H9 (cell line): ENCODE measurements at regions not wholly inside any gene's neighbourhood (a gene's known extent, or its start where the extent isn't known, plus 50 kb on each side); places are given as distances from the start of the nearest gene placed in this dataset.
A peak's percentile ranks its signal among the peaks of the same experiment; 100 is the strongest.

Experiments
- DNase-seq: peaks from one replicate; pipeline ENCODE4 v3.0.0-alpha.2; 2017
- H2AFZ ChIP-seq: one replicate; pipeline ENCODE4 v1.6.1; 2013; ENCODE audit warnings: mild to moderate bottlenecking, low read length, control low read depth, moderate library complexity
- H2AK5ac ChIP-seq: 2 replicates; pipeline ENCODE4 v1.6.1; 2013; ENCODE audit warnings: low read length, control low read depth, mixed read lengths; ENCODE audit not compliant: insufficient read length
- H2BK120ac ChIP-seq: one replicate; pipeline ENCODE4 v1.6.1; 2013; ENCODE audit warnings: low read depth, mild to moderate bottlenecking, low read length, control low read depth, inconsistent platforms; ENCODE audit not compliant: poor library complexity, severe bottlenecking
- H2BK12ac ChIP-seq: 2 replicates; pipeline ENCODE4 v1.6.1; 2013; ENCODE audit warnings: low read length, control low read depth, mixed read lengths, low read depth; ENCODE audit not compliant: insufficient read length
- H2BK15ac ChIP-seq: 2 replicates; pipeline ENCODE4 v1.6.1; 2013; ENCODE audit warnings: low read depth, low read length, control low read depth
- H2BK20ac ChIP-seq: one replicate; pipeline ENCODE4 v1.6.1; 2013; ENCODE audit warnings: low read depth, mild to moderate bottlenecking, low read length, control low read depth, inconsistent platforms; ENCODE audit not compliant: poor library complexity, severe bottlenecking
- H2BK5ac ChIP-seq: 2 replicates; pipeline ENCODE4 v1.6.1; 2013; ENCODE audit warnings: low read length, control low read depth, mixed read lengths; ENCODE audit not compliant: insufficient read length
- H3K14ac ChIP-seq: 2 replicates; pipeline ENCODE4 v1.6.1; 2013; ENCODE audit warnings: low read length, control low read depth; ENCODE audit not compliant: insufficient read depth
- H3K18ac ChIP-seq: 2 replicates; pipeline ENCODE4 v1.6.1; 2013; ENCODE audit warnings: low read depth, mild to moderate bottlenecking, mixed read lengths, low read length, control low read depth; ENCODE audit not compliant: insufficient read length
- H3K23ac ChIP-seq: 2 replicates; pipeline ENCODE4 v1.6.1; 2013; ENCODE audit warnings: low read length, control low read depth, mixed read lengths, low read depth; ENCODE audit not compliant: insufficient read length
- H3K23me2 ChIP-seq: 2 replicates; pipeline ENCODE4 v1.6.1; 2013; ENCODE audit warnings: low read depth, mild to moderate bottlenecking, mixed read lengths, low read length, control low read depth; ENCODE audit not compliant: insufficient read length, poor library complexity, severe bottlenecking
- H3K27ac ChIP-seq: 2 replicates; pipeline ENCODE4 v1.5.1; 2013; ENCODE audit warnings: low read length, control low read depth, mixed read lengths, low read depth; ENCODE audit not compliant: insufficient read length
- H3K27me3 ChIP-seq: 2 replicates; pipeline ENCODE4 v1.6.1; 2013; ENCODE audit warnings: low read length, control low read depth, inconsistent platforms; ENCODE audit not compliant: insufficient read depth
- H3K4ac ChIP-seq: 2 replicates; pipeline ENCODE4 v1.6.1; 2013; ENCODE audit warnings: low read depth, mild to moderate bottlenecking, control low read depth, inconsistent platforms, low read length, moderate library complexity
- H3K4me1 ChIP-seq: 2 replicates; pipeline ENCODE4 v1.6.1; 2013; ENCODE audit warnings: low read length, control low read depth, inconsistent platforms; ENCODE audit not compliant: insufficient read depth
- H3K4me2 ChIP-seq: 2 replicates; pipeline ENCODE4 v1.6.1; 2013; ENCODE audit warnings: low read length, control low read depth, mixed read lengths; ENCODE audit not compliant: insufficient read length, insufficient read depth
- H3K56ac ChIP-seq: 2 replicates; pipeline ENCODE4 v1.6.1; 2013; ENCODE audit warnings: low read depth, mild to moderate bottlenecking, mixed read lengths, low read length, control low read depth; ENCODE audit not compliant: insufficient read length
- H3K79me1 ChIP-seq: 2 replicates; pipeline ENCODE4 v1.6.1; 2013; ENCODE audit warnings: low read depth, mild to moderate bottlenecking, moderate library complexity, low read length, control low read depth, inconsistent platforms; ENCODE audit not compliant: insufficient read depth, poor library complexity, severe bottlenecking
- H3K79me2 ChIP-seq: 2 replicates; pipeline ENCODE4 v1.6.1; 2013; ENCODE audit warnings: low read length, control low read depth, inconsistent platforms; ENCODE audit not compliant: insufficient read depth
- H3K9ac ChIP-seq: 2 replicates; pipeline ENCODE4 v1.6.1; 2013; ENCODE audit warnings: low read length, control low read depth, mixed read lengths; ENCODE audit not compliant: insufficient read length; ENCODE audit errors: extremely low read depth
- H3K9me3 ChIP-seq: one replicate; pipeline ENCODE4 v1.6.1; 2013; ENCODE audit warnings: low read depth, low read length, inconsistent platforms; ENCODE audit not compliant: control insufficient read depth
- H3T11ph ChIP-seq: one replicate; pipeline ENCODE4 v1.6.1; 2013; ENCODE audit warnings: mild to moderate bottlenecking, low read length, control low read depth, inconsistent platforms
- H4K20me1 ChIP-seq: one replicate; pipeline ENCODE4 v1.6.1; 2013; ENCODE audit not compliant: control insufficient read depth, insufficient read length, insufficient read depth
- H4K5ac ChIP-seq: 2 replicates; pipeline ENCODE4 v1.6.1; 2013; ENCODE audit warnings: low read depth, mild to moderate bottlenecking, mixed read lengths, low read length, control low read depth; ENCODE audit not compliant: insufficient read length
- H4K8ac ChIP-seq: replicated peaks from 2 replicates; pipeline ENCODE4 v1.6.1; 2013; ENCODE audit warnings: low read length, control low read depth, mixed read lengths, low read depth; ENCODE audit not compliant: insufficient read length
- H4K91ac ChIP-seq: 2 replicates; pipeline ENCODE4 v1.6.1; 2013; ENCODE audit warnings: low read depth, mild to moderate bottlenecking, moderate library complexity, mixed read lengths, low read length, control low read depth; ENCODE audit not compliant: insufficient read length
- H3K27ac Mint-ChIP-seq, 3 experiments: 2 replicates in 2 of 3; 3 replicates in 1 of 3; pipeline ENCODE4 v1.8.0; 2020 to 2021; ENCODE audit warnings: mixed read lengths in 3 of 3, mild to moderate bottlenecking in 1 of 3, moderate library complexity in 1 of 3
- H3K27me3 Mint-ChIP-seq: 2 replicates; pipeline ENCODE4 v1.8.0; 2021; ENCODE audit warnings: low read depth, mild to moderate bottlenecking, moderate library complexity, mixed read lengths
- H3K36me3 Mint-ChIP-seq, 3 experiments: 2 replicates in 2 of 3; 3 replicates in 1 of 3; pipeline ENCODE4 v1.8.0; 2020 to 2021; ENCODE audit warnings: low read depth in 3 of 3, mixed read lengths in 3 of 3; ENCODE audit not compliant: insufficient read depth in 1 of 3
- H3K4me1 Mint-ChIP-seq, 2 experiments: 2 replicates each; pipeline ENCODE4 v1.8.0; 2020; ENCODE audit warnings: mixed read lengths in 2 of 2
- H3K4me3 Mint-ChIP-seq, 2 experiments: 2 replicates in 1 of 2; 3 replicates in 1 of 2; pipeline ENCODE4 v1.8.0; 2020 to 2021; ENCODE audit warnings: mild to moderate bottlenecking in 2 of 2, mixed read lengths in 2 of 2, moderate library complexity in 1 of 2
- H3K9me3 Mint-ChIP-seq, 2 experiments: 2 replicates in 1 of 2; 3 replicates in 1 of 2; pipeline ENCODE4 v1.8.0; 2020; ENCODE audit warnings: mild to moderate bottlenecking in 2 of 2, mixed read lengths in 2 of 2, moderate library complexity in 1 of 2
- CTCF ChIP-seq: fragments of 200-600 bp; sonication (generic); conservative IDR thresholded peaks from 3 replicates; pipeline ENCODE4 v1.8.0; 2021; ENCODE audit warnings: antibody characterized with exemption, mild to moderate bottlenecking
- WGBS: extraction: QIAGEN DNeasy Blood & Tissue Kit; methylation state at CpG from one replicate; pipeline ENCODE4 v1.1.7; 2013; ENCODE audit warnings: missing lambda C conversion rate, low lambda C conversion rate, mixed read lengths; ENCODE audit not compliant: insufficient read length; ENCODE audit errors: extremely low coverage; 5-methylcytosine and 5-hydroxymethylcytosine counted together

DNA sequence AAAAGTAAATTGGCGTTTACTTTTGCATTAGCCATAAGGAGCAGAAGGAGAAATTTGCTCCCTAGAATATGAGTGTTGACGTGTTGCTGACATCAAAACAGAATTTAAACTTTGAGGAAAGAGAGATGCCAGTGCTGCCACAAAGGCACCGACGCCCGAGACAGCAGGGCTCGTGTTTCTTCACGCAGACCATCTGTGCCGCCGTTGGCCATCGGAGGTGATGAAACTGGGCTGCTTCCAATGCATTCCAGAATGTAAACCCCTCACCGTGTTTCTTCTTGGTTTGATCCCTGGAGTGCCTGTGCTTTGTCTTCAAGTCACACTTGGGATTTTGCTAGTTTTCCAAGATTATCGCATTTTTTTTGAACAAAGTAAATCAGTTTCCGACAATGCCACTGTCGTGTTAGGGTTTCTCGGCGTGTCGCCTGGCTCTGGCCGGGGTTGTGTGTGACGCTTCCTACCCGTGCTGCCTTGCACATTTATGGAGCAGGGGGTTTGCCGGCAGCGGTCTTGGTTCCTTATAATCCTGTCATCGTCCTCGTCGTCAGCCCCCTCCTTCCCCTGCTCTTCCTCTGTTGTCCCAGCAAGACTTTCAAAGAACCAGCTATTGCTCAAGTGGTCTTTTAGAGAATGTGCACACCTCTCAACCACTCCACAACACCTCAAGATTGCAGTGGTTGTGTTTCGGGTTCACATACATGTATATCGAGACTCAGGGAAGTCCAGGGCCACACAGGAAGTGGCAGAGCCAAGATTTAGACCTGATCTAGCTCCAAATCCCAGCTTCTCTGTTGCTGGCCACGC lies 103.9 kb downstream of the METRNL start:
- H3K79me2 ChIP-seq = no peaks in the 10 kb centered on the region
- Mint-ChIP-seq H3K27me3 (peaks cover 4% of the 10 kb centered on the region; the same call in 1 of the 2 replicates), H3K36me3 (peaks cover 0 to 2% (median 0%) of the 10 kb centered on the region in 3 experiments; a peak in 1 of 7 replicates), H3K27ac (peak overlapping the region in 1 of 3 experiments; percentile 29; a peak in 1 of 7 replicates), H3K4me3 (no peak overlapping the region), H3K4me1 (peaks cover 0 to 2% of the 10 kb centered on the region in 2 experiments; a peak in 1 of 4 replicates), H3K9me3 (peaks cover 3 to 23% of the 10 kb centered on the region in 2 experiments; a peak in 3 of 5 replicates)
- no peak overlapping the region for H3K56ac ChIP-seq
- no peak overlapping the region for H2BK20ac ChIP-seq
- H3K4me1 ChIP-seq = no peaks in the 10 kb centered on the region
- no peaks in the 10 kb centered on the region for H4K20me1 ChIP-seq
- H3T11ph ChIP-seq = no peak overlapping the region
- DNase-seq = peak; percentile 26
- no peak overlapping the region for H3K9ac ChIP-seq
- WGBS = no CpG with 5 or more reads among the region's 28 CpGs
- no peak overlapping the region for H3K23ac ChIP-seq
- no peak overlapping the region for H3K14ac ChIP-seq
- H3K4ac ChIP-seq = no peak overlapping the region
- H4K91ac ChIP-seq = no peak overlapping the region
- H3K4me2 ChIP-seq = no peak overlapping the region
- H3K79me1 ChIP-seq = no peaks in the 10 kb centered on the region
- no peak for TF ChIP-seq CTCF
- no peak overlapping the region for H2BK5ac ChIP-seq
- H2BK15ac ChIP-seq = no peak overlapping the region
- no peaks in the 10 kb centered on the region for H3K27me3 ChIP-seq
- no peaks in the 10 kb centered on the region for H3K9me3 ChIP-seq
- H4K8ac ChIP-seq = no peak overlapping the region
- no peaks in the 10 kb centered on the region for H3K23me2 ChIP-seq
- H2BK12ac ChIP-seq = no peak overlapping the region
- H4K5ac ChIP-seq = no peak overlapping the region
- H2AK5ac ChIP-seq = no peak overlapping the region
- H3K18ac ChIP-seq = no peak overlapping the region
- H2AFZ ChIP-seq = no peak overlapping the region
- H2BK120ac ChIP-seq = no peak overlapping the region
- no peak overlapping the region for H3K27ac ChIP-seq
